ENCODE measurements at regions not wholly inside any gene's neighbourhood (a gene's known extent, or its start where the extent isn't known, plus 50 kb on each side); places are given as distances from the start of the nearest gene placed in this dataset.

- TF ChIP-seq REST (IDR thresholded peaks at IDR 0.05; ENCODE audit: insufficient read depth in 1 of 2, low read depth in 2 of 2, low read length in 2 of 2) (no peak), POLR2AphosphoS5 (IDR thresholded peaks at IDR 0.05; ENCODE audit: low read depth, low read length) (no peak), FOXP2 (optimal IDR thresholded peaks at IDR 0.05; ENCODE audit: borderline replicate concordance, extremely low read depth, extremely low read length, insufficient read depth) (no peak), SIN3A (IDR thresholded peaks at IDR 0.05; ENCODE audit: borderline replicate concordance, insufficient read depth, low read length) (no peak), TAF1 (IDR thresholded peaks at IDR 0.05; ENCODE audit: borderline replicate concordance, insufficient read depth, low read length) (no peak)
Measured at GRCh38 chr11:11789735-11790369, 51.9 kb upstream of the USP47 start.

- TF ChIP-seq FOXP2 (optimal IDR thresholded peaks at IDR 0.05; ENCODE audit: borderline replicate concordance, extremely low read depth, extremely low read length, insufficient read depth) (no peak), REST (IDR thresholded peaks at IDR 0.05; ENCODE audit: insufficient read depth in 1 of 2, low read depth in 2 of 2, low read length in 2 of 2) (no peak), SIN3A (IDR thresholded peaks at IDR 0.05; ENCODE audit: borderline replicate concordance, insufficient read depth, low read length) (no peak), TAF1 (IDR thresholded peaks at IDR 0.05; ENCODE audit: borderline replicate concordance, insufficient read depth, low read length) (no peak), POLR2AphosphoS5 (IDR thresholded peaks at IDR 0.05; ENCODE audit: low read depth, low read length) (no peak)
Measured at GRCh38 chr11:11788063-11788710, 53.6 kb upstream of the USP47 start.

GRCh38 chr11:11787305-11788062 lies 54.3 kb upstream of the USP47 start:
- TF ChIP-seq TAF1 (IDR thresholded peaks at IDR 0.05; ENCODE audit: borderline replicate concordance, insufficient read depth, low read length): no peak
- TF ChIP-seq FOXP2 (optimal IDR thresholded peaks at IDR 0.05; ENCODE audit: borderline replicate concordance, extremely low read depth, extremely low read length, insufficient read depth): no peak
- no peak for TF ChIP-seq POLR2AphosphoS5 (IDR thresholded peaks at IDR 0.05; ENCODE audit: low read depth, low read length)

GRCh38 chr11:11786771-11787170 lies 55.0 kb upstream of the USP47 start:
- TF ChIP-seq SIN3A (IDR thresholded peaks at IDR 0.05; ENCODE audit: borderline replicate concordance, insufficient read depth, low read length) (0 out of 2 replicates have a peak, but pooled peaks have one; percentile 25), POLR2AphosphoS5 (IDR thresholded peaks at IDR 0.05; ENCODE audit: low read depth, low read length) (no peak)

GRCh38 chr11:11786234-11786633 lies 55.5 kb upstream of the USP47 start:
- TF ChIP-seq SIN3A (IDR thresholded peaks at IDR 0.05; ENCODE audit: borderline replicate concordance, insufficient read depth, low read length): no peak
- no peak for TF ChIP-seq FOXP2 (optimal IDR thresholded peaks at IDR 0.05; ENCODE audit: borderline replicate concordance, extremely low read depth, extremely low read length, insufficient read depth)
- no peak for TF ChIP-seq TAF1 (IDR thresholded peaks at IDR 0.05; ENCODE audit: borderline replicate concordance, insufficient read depth, low read length)
- no peak for TF ChIP-seq POLR2AphosphoS5 (IDR thresholded peaks at IDR 0.05; ENCODE audit: low read depth, low read length)
- TF ChIP-seq REST (IDR thresholded peaks at IDR 0.05; ENCODE audit: insufficient read depth in 1 of 2, low read depth in 2 of 2, low read length in 2 of 2): no peak
